Upper lobe of left lung (tissue), 6 donors: ENCODE measurements at regions not wholly inside any gene's neighbourhood (a gene's known extent, or its start where the extent isn't known, plus 50 kb on each side); places are given as distances from the start of the nearest gene placed in this dataset.
"Not testable (repeated sequence)": the region's sequence is repeated elsewhere in the genome, so short reads cannot be mapped to it uniquely, and the experiment has no call there.

Source experiments
- ATAC-seq, 2 donors: fragments of 200-7000 bp; cut with Tn5 transposase; one replicate each; pipeline ENCODE4 v1.9.1; 2022; ENCODE audit warnings: mild to moderate bottlenecking in 2 of 2, moderate library complexity in 2 of 2; ENCODE audit not compliant: low FRiP score in 2 of 2
- DNase-seq, 2 donors: peaks; one replicate each; pipeline ENCODE4 v3.0.0-alpha.2; 2019 to 2020
- H3K27ac ChIP-seq, 4 donors: fragments of 200-600 bp; sonication (generic); one replicate each; pipeline ENCODE4 v1.5.1; 2016 to 2019
- H3K27me3 ChIP-seq, 4 donors: fragments of 200-600 bp; sonication (generic); one replicate each; pipeline ENCODE4 v1.5.1; 2017 to 2019
- H3K36me3 ChIP-seq, 4 donors: fragments of 200-600 bp; sonication (generic); one replicate each; pipeline ENCODE4 v1.5.1; 2016 to 2019
- H3K4me1 ChIP-seq, 4 donors: fragments of 200-600 bp; sonication (generic); one replicate each; pipeline ENCODE4 v1.5.1; 2018 to 2019
- H3K4me3 ChIP-seq, 4 donors: fragments of 200-600 bp; sonication (generic); one replicate each; pipeline ENCODE4 v1.5.1; 2017 to 2019; ENCODE audit warnings: mild to moderate bottlenecking in 2 of 4, moderate library complexity in 1 of 4
- H3K9me3 ChIP-seq, 4 donors: fragments of 200-600 bp; sonication (generic); one replicate each; pipeline ENCODE4 v1.5.1; 2018 to 2019
- EP300 ChIP-seq, 4 donors: sonication (generic); formaldehyde crosslinking; IDR thresholded peaks; one replicate each; pipeline ENCODE4 v1.5.1; 2017; ENCODE audit warnings: antibody characterized with exemption in 4 of 4, control low read depth in 2 of 4
- POLR2A ChIP-seq, 4 donors: fragments of 450-650 bp; IDR thresholded peaks; one replicate each; pipeline ENCODE4 v1.5.1; 2016 to 2017; ENCODE audit warnings: antibody characterized with exemption in 4 of 4, mild to moderate bottlenecking in 2 of 4
- POLR2AphosphoS5 ChIP-seq, 2 donors: sonication (generic); formaldehyde crosslinking; IDR thresholded peaks; one replicate each; pipeline ENCODE4 v1.5.1; 2017; ENCODE audit warnings: antibody characterized with exemption in 2 of 2
- WGBS, 2 donors: methylation state at CpG; one replicate each; pipeline ENCODE4 v1.1.5; 2017 to 2018; 5-methylcytosine and 5-hydroxymethylcytosine counted together
- TF ChIP-seq, protein P1 (sequence below), 6 experiments: fragments of 450-650 bp in 4 of 6; fragments of 200-600 bp in 2 of 6; sonication (generic) in 2 of 6; IDR thresholded peaks; one replicate each; pipeline ENCODE4 v1.5.1; 2016 to 2019; ENCODE audit warnings: antibody characterized with exemption in 6 of 6
- donor health status: DM: no; HTN: no; CAD: no; lungs with moderate emphysema.
- donor health status: DM: no; HTN: yes; CAD: no; lungs with severe emphysema.

DNA sequence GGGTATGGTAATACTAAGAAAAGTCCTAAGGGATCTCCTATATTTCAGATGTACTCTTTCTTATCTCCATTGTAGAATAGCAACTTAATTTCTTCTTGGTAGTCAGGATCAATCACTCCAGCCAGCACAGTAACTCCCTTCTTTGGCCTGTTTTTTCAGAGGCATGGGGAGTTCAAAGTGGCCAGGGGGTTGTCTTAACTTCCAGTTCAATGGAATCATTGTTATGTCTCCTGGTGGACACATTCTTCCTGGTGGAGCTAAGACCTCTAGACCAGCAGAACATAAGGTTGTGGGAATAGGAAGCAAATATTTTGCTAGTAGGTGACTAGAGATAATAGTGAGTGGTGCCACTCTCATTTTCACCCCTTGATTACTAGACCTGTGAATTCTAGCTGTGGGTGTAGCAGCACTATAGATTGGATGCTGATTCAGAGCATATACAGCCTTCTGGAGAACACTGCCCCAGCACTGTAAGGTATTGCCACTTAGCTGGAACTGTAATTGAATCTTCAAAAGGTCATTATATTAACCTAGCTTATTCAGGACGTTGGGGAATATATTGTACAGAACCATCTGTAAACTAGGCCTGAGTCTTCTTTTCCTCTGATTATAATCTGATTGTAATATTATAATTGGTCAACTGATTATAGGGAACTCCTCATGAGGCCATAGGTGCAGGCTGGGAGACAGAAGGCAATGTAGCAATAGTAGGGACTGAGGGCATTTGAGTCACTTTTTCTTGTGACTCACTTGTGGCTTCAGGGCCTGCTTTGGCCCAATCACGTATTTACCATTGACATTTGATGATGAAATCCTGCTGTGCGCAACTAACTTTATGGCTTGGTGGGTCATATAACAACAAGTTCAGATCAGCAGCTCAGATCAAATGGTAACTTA lies 60.2 kb upstream of the ATP2B1 start:
- TF ChIP-seq POLR2A (IDR thresholded peaks at IDR 0.05) (no peak), EP300 (IDR thresholded peaks at IDR 0.05) (peak in 1 of 4 donors; percentile 96), POLR2AphosphoS5 (IDR thresholded peaks at IDR 0.05) (peak; percentile 38 to 65)
- TF ChIP-seq, protein P1, sequence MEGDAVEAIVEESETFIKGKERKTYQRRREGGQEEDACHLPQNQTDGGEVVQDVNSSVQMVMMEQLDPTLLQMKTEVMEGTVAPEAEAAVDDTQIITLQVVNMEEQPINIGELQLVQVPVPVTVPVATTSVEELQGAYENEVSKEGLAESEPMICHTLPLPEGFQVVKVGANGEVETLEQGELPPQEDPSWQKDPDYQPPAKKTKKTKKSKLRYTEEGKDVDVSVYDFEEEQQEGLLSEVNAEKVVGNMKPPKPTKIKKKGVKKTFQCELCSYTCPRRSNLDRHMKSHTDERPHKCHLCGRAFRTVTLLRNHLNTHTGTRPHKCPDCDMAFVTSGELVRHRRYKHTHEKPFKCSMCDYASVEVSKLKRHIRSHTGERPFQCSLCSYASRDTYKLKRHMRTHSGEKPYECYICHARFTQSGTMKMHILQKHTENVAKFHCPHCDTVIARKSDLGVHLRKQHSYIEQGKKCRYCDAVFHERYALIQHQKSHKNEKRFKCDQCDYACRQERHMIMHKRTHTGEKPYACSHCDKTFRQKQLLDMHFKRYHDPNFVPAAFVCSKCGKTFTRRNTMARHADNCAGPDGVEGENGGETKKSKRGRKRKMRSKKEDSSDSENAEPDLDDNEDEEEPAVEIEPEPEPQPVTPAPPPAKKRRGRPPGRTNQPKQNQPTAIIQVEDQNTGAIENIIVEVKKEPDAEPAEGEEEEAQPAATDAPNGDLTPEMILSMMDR (IDR thresholded peaks at IDR 0.05): no peak
- ATAC-seq: peak in 1 of 2 donors; percentile 77
- H3K27me3 ChIP-seq: no peaks in the 10 kb centered on the region
- 72 to 75% methylated on average over 3 of the region's 3 CpGs for WGBS, 2 donors
- H3K4me1 ChIP-seq: no peaks in the 10 kb centered on the region
- no peaks in the 10 kb centered on the region for H3K9me3 ChIP-seq
- peak in 1 of 2 donors; percentile 50 for DNase-seq
- H3K27ac ChIP-seq: no peak overlapping the region
- H3K4me3 ChIP-seq: no peak overlapping the region
- H3K36me3 ChIP-seq: no peaks in the 10 kb centered on the region

DNA sequence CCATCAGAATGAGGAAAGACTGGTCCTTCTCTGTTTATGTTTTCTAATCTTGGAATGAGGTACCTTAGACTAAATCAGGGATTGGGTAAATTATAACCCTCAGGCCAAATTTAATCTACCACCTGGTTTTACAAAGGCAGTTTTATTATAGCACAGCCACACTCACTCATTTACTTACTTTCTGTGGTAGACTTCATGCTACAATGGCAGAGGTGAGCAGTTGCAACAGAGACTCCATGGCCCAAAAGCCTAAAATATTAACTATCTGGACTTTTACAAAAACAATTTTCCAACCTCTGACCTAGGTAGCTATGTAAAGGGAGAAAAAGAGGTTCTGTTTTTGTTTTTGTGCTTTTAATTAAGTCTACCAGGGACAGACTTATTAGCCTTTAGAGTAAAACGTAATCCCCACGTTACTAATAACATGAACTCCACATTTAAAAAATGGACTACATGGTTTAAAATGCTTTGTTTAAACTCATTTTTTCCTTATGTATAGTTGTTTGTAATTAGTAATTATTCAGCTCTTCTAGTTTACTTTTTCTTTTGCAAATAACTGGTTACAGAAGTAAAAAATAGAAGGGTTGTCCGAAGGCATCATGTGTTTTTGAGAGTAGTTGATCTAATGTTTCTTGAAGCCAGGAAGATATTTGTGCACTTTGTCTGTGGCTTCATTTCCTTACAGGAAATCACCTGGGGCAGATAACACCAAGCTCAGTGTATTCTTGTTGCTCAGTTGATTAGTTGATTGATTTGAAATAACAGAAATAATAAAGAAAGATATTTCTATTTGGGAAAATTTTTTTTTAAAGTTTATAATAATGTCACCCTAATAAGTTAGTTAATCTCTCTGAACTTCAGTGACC lies 57.6 kb upstream of the ATP2B1 start:
- H3K27me3 ChIP-seq: no peaks in the 10 kb centered on the region
- DNase-seq (no peak), ATAC-seq (no peak)
- H3K9me3 ChIP-seq: no peaks in the 10 kb centered on the region
- WGBS, 2 donors: 73 to 83% methylated on average over 3 of the region's 3 CpGs
- H3K4me3 ChIP-seq: no peak overlapping the region
- H3K27ac ChIP-seq: no peak overlapping the region
- TF ChIP-seq EP300 (IDR thresholded peaks at IDR 0.05): no peak
- no peak for TF ChIP-seq POLR2A (IDR thresholded peaks at IDR 0.05)
- no peak for TF ChIP-seq POLR2AphosphoS5 (IDR thresholded peaks at IDR 0.05)
- TF ChIP-seq, protein P1 (IDR thresholded peaks at IDR 0.05): no peak
- peaks cover 0 to 4% (median 0%) of the 10 kb centered on the region in 4 donors for H3K4me1 ChIP-seq
- no peaks in the 10 kb centered on the region for H3K36me3 ChIP-seq

DNA sequence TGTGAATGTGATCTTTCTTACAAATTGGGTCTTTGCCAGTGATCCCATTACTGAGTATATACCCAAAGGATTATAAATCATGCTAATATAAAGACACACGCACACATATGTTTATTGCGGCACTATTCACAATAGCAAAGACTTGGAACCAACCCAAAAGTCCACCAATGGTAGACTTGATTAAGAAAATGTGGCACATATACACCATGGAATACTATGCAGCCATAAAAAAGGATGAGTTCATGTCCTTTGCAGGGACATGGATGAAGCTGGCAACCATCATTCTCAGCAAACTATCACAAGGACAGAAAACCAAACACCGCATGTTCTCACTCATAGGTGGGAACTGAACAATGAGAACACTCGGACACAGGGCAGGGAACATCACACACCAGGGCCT lies 55.5 kb upstream of the ATP2B1 start:
- not testable (repeated sequence) for H3K4me3 ChIP-seq, DNase-seq, H3K9me3 ChIP-seq, H3K4me1 ChIP-seq, ATAC-seq, H3K27ac ChIP-seq, H3K27me3 ChIP-seq, H3K36me3 ChIP-seq
- WGBS, 2 donors: 96 to 98% methylated on average over 4 of the region's 4 CpGs

DNA sequence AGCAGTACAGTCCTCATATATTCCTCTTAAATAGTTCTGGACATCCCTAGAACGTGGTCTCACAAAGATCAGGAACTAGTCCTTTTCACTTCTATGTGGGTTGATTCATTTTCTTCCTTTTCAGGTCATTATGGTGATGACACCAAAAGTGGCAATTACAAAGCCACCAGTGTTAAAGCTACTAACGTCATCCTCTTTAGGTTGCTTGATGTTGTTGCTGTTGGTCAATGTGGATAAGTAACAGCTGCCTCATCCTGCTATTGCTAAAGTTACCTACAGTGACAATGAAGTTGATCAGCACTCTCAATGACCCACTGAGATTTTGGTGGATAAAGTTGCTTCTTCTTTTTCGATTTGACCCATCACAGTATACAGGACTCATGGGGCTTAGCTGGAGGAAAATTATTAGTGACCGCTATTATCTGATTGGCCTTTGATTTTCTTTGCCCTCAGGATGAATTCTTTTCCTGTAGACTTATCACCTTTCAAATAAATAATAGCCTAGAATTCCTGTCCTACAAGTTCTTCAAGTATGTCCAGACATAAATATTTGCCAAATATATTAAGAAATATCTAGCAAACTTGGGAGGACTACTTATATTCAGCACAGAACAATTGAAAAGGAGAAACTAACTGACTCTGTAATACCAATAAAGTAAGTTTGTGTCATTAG lies 54.0 kb upstream of the ATP2B1 start:
- Histone ChIP-seq H3K36me3 (no peaks in the 10 kb centered on the region), H3K27ac (no peak overlapping the region), H3K4me1 (peaks cover 0 to 4% (median 2%) of the 10 kb centered on the region in 4 donors), H3K4me3 (no peak overlapping the region), H3K27me3 (no peaks in the 10 kb centered on the region), H3K9me3 (no peaks in the 10 kb centered on the region)
- WGBS, 2 donors: 71 to 74% methylated on average over 4 of the region's 4 CpGs
- TF ChIP-seq, protein P1 (IDR thresholded peaks at IDR 0.05): no peak
- TF ChIP-seq EP300 (IDR thresholded peaks at IDR 0.05) (peak in 1 of 4 donors; percentile 66), POLR2AphosphoS5 (IDR thresholded peaks at IDR 0.05) (no peak), POLR2A (IDR thresholded peaks at IDR 0.05) (no peak)
- DNase-seq: no peak
- ATAC-seq: peak in 1 of 2 donors; percentile 41

DNA sequence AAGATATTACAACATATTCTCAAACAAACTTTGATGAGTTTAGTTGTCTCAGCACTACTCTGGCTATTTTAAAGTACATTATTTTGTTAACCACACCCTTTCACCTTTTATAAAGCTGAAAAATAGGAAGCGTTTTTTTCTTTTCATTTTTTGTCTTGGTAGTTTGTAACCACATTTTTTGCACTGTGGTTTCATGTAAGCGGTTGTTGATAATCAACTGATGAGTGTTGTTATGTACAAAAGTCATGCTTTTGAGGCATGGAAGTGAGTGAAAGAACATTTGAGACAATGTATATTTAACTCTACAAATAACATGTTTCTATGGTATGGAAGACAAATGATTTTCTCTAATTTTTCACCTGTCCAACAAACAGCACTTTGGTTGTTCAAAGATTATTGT lies 52.1 kb upstream of the ATP2B1 start:
- ATAC-seq: no peak
- DNase-seq: no peak
- no peaks in the 10 kb centered on the region for H3K36me3 ChIP-seq
- 65 to 67% methylated on average over 2 of the region's 2 CpGs for WGBS, 2 donors
- H3K27ac ChIP-seq: no peak overlapping the region
- no peaks in the 10 kb centered on the region for H3K27me3 ChIP-seq
- TF ChIP-seq, protein P1 (IDR thresholded peaks at IDR 0.05): no peak
- TF ChIP-seq POLR2A (IDR thresholded peaks at IDR 0.05) (no peak), EP300 (IDR thresholded peaks at IDR 0.05) (peak in 1 of 4 donors; percentile 26), POLR2AphosphoS5 (IDR thresholded peaks at IDR 0.05) (no peak)
- no peaks in the 10 kb centered on the region for H3K9me3 ChIP-seq
- H3K4me1 ChIP-seq: peaks cover 0 to 10% (median 3%) of the 10 kb centered on the region in 4 donors
- no peak overlapping the region for H3K4me3 ChIP-seq
